HG03342 (cell line): ENCODE measurements at regions not wholly inside any gene's neighbourhood (a gene's known extent, or its start where the extent isn't known, plus 50 kb on each side); places are given as distances from the start of the nearest gene placed in this dataset.
A peak's percentile ranks its signal among the peaks of the same experiment; 100 is the strongest.
"Not testable (repeated sequence)": the region's sequence is repeated elsewhere in the genome, so short reads cannot be mapped to it uniquely, and the experiment has no call there.

ENCODE experiments used
- ATAC-seq: cut with Tn5 transposase; IDR thresholded peaks from one replicate; pipeline ENCODE4 v1.9.1; 2021; ENCODE audit warnings: mild to moderate bottlenecking, moderate library complexity; ENCODE audit not compliant: unreplicated experiment

- no peak for ATAC-seq
Measured at GRCh38 chr15:54850101-54850500, 346.6 kb downstream of the RSL24D1 start.

DNA sequence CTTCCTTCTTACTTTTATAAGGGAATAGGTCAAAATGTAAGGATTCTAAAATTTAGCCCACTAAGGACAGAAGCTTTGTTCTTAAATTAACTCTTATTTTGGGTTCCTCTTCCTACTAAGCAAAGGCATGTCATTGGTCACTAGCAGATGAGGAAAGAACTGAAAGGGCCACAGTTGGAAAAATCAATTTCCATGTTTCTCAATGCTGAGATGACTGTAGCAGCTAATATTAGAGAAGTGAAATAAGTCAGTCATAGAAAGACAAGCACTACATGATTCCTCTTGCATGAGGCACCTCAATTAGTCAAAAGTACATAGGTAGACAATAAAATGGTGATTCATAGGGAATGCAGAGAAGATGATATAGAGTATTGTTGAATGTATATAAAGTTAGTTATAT is 353.7 kb downstream of the RSL24D1 start:
- ATAC-seq: no peak

DNA sequence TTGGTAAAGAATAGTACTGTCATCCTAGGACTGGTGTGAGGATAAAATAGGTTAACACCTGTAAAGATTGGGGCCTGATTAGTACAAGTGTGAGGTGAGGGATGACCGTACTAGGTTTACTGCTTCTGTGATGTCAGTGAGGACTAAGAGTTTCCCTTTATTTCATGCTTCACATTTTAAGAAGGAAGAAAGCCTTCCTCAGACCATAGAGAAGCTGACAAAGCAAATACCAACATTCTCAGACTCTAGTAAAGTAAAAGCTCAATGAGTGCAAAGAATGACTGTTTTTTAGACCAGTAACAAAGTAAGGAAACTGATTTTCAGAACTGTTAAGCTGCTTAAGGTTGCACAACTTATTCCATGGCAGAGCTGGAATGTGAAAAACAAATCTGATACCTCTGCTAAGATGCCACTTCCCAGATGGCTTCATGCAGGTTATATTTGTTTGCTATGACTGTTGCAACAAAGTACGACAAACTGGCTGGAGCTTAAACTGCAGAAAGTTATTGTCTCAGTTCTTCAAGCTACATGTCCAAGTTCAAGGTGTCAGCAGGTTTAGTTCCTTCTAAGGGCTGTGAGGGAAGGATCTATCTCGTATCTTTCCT is 354.9 kb downstream of the RSL24D1 start:
- ATAC-seq: no peak

GRCh38 chr15:54840621-54841398 is 355.9 kb downstream of the RSL24D1 start:
- ATAC-seq: no peak

- no peak for ATAC-seq
Measured at GRCh38 chr15:54839379-54839778, 357.4 kb downstream of the RSL24D1 start.

DNA sequence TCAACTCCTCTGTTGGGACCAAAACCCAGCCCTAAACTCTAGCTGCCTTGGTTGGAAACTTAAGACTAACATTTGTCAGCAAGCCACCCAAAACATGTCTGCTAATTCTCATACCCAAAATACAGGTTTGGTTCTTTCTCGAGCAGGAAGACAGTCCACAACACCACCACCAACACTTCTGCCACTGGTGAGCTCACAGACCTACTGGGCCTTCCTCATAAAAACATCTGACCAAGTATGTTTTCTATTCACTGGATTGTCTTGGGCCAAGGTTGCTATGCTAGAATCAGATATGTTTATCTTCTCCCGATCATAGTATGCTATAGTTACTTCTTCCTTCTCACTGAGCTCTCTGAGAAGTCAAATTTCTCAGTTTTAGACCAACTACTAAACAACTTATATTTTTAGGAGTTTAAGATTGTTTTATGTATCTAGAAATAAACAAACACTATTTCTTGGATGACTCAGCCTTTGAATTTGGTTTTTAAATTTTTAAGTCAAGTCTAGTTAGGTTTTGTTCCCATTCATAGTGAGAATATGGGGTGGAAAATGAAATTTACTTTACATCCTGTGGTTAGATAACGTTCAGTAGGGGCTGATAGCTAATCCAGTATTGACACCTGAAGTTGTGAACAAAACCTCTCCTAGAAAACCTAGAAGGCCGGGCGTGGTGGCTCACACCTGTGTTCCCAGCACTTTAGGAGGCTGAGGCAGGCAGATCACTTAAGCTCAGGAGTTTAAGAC is 360.5 kb downstream of the RSL24D1 start:
- no peak for ATAC-seq

GRCh38 chr15:54829821-54830220 is 366.9 kb downstream of the RSL24D1 start:
- ATAC-seq: no peak

GRCh38 chr15:54820811-54821210 is 375.9 kb downstream of the RSL24D1 start:
- ATAC-seq: no peak

DNA sequence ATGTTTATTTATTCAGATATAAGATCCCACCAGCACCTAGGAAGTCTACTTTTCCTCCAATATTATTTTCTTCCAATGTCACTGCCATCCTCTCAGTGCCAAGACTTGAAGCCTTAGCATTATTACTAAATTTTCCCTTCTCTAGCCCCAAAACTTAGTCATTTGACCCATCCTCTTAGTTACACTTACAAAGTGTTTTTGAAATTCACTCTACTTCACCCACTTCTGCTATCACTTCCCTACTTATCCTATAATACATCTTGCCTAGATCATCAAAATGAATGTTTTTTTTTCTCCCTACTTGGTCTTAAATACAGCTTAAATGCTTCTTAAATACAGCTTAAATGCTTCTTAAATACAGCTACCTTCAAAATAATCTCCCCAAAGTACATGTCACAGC is 376.6 kb downstream of the RSL24D1 start:
- no peak for ATAC-seq

DNA sequence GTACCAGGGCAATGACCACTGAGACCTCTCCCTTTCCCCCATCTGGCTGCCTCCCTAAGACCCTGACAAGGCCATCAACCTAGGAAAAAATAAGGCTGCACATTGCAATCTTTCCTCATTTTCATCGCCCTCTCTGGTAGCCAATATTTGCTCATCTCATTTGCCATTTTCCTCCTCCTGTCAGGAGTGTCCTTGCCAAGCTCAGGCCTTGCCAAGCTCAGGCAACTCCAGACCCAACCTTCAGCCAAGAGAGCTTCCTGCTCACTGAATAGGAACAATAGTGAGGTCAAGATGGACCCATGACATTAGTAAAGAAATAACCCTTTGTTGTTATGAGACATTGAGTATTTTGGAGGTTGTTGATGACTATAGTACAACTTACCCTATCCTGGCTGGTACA is 380.3 kb downstream of the RSL24D1 start:
- no peak for ATAC-seq

GRCh38 chr15:54815556-54815955 is 381.2 kb downstream of the RSL24D1 start:
- no peak for ATAC-seq

DNA sequence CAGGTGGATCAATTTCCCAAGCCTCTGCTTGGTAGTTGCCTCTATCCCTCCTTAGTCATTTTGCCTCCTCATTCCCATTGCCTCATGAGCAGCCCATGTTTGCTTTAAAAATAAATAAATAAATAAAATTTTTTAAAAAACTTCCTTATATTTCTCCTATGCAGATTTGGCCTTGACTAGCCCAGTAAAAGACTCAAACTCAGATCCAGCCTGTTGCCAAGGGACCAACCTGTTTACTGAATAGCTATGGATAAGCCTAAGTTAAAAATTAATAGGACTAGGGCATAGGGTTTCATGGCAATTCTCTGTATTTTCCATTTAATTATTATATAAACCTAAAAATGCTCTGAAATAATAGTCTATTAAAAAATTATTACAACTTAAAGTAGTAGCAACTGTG is 384.4 kb downstream of the RSL24D1 start:
- ATAC-seq: no peak

DNA sequence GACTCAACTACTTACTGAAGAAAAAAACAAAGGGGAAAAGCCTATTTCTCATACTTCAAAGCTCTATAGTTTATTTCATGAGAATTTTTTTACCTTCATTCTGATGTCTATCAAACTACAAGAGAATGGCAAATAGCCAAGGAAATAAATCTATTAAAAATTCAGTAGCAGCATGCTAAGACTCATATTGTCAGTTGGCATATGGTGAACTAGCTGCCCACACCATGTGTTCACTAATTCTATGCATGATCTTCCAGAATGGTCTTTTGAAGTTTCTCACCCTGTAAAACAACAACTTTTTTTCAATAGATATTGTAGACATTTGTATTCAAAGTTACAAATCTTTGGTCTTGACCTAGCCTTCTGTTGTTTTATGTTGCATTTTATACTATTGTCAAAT is 386.2 kb downstream of the RSL24D1 start:
- ATAC-seq: no peak

DNA sequence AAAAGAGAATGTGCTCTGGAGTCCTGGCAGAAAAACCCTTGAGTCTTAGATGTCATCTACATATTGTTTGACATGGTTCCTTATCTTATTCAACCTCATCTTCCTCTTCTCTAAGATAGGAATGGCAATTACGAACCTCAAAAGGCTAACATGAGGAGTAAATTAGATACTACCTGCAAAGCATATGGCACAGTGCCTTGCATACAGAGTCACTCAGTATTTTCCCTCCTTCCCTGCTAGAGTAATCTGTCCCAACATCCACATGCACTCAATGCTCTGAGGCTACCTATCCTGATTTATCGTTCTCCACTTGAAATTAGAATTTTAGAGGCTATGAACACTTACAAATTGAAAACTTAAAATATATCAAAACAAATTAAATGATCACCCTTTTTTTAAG is 386.7 kb downstream of the RSL24D1 start:
- ATAC-seq: no peak

GRCh38 chr15:54808321-54808720 is 388.4 kb downstream of the RSL24D1 start:
- no peak for ATAC-seq

GRCh38 chr15:54803987-54804386 is 392.8 kb downstream of the RSL24D1 start:
- no peak for ATAC-seq

- peak; percentile 79 for ATAC-seq
Measured at GRCh38 chr15:54803134-54803808, 393.5 kb downstream of the RSL24D1 start.

DNA sequence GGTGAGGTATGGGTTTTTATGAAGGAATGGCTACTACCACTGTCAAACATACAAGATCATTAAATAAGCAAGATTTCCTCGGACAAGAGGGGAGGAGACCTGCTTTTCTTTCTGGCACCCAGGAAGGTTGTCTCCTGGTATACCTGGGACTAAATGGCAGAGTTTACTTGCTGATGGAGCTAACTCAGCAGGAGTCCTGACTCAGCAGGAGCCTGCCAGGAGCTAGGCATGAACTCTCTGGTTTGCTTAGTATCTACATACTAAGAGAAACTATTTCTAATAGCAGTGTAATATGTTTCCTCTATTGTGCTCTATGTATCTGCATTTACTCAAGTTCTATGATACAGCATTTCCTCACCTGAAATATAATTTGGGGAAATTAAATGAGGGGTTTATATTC is 404.2 kb downstream of the RSL24D1 start:
- ATAC-seq: no peak

GRCh38 chr15:54790693-54791092 is 406.0 kb downstream of the RSL24D1 start:
- no peak for ATAC-seq

GRCh38 chr15:54789376-54789775 is 407.4 kb downstream of the RSL24D1 start:
- no peak for ATAC-seq

DNA sequence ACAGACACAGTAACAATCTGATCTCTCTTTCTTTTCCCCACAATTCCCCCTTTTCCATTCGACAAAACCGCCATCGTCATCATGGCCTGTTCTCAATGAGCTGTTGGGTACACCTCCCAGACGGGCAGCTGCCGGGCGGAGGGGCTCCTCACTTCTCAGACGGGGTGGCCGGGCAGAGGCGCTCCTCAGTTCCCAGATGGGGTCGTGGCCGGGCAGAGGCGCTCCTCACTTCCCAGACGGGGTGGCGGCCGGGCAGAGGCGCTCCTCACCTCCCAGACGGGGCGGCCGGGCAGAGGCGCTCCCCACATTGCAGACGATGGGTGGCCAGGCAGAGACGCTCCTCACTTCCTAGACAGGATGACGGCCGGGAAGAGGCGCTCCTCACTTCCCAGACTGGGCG is 415.5 kb downstream of the RSL24D1 start:
- ATAC-seq: not testable (repeated sequence)
